Esophagus (tissue), 2 donors: ENCODE measurements at regions not wholly inside any gene's neighbourhood (a gene's known extent, or its start where the extent isn't known, plus 50 kb on each side); places are given as distances from the start of the nearest gene placed in this dataset.
"Not testable (repeated sequence)": the region's sequence is repeated elsewhere in the genome, so short reads cannot be mapped to it uniquely, and the experiment has no call there.

Source experiments
- H3K27ac ChIP-seq, 2 donors: one replicate each; pipeline ENCODE4 v1.5.1; 2013; ENCODE audit warnings: low read depth in 2 of 2, mild to moderate bottlenecking in 2 of 2, inconsistent platforms in 1 of 2, low read length in 1 of 2, moderate library complexity in 1 of 2
- H3K27me3 ChIP-seq, 2 donors: one replicate each; pipeline ENCODE4 v1.6.1; 2013; ENCODE audit warnings: low read length in 2 of 2, control low read depth in 1 of 2, mild to moderate bottlenecking in 1 of 2; ENCODE audit not compliant: insufficient read depth in 2 of 2, control insufficient read depth in 1 of 2
- H3K36me3 ChIP-seq, 2 donors: one replicate each; pipeline ENCODE4 v1.6.1; 2013; ENCODE audit warnings: low read length in 1 of 2; ENCODE audit not compliant: control insufficient read depth in 2 of 2, insufficient read depth in 2 of 2
- H3K4me1 ChIP-seq, 2 donors: one replicate each; pipeline ENCODE4 v1.6.1; 2013; ENCODE audit warnings: low read length in 1 of 2; ENCODE audit not compliant: control insufficient read depth in 2 of 2, insufficient read depth in 2 of 2
- H3K4me3 ChIP-seq, 2 donors: one replicate each; pipeline ENCODE4 v1.5.1; 2013; ENCODE audit warnings: low read length in 2 of 2, mild to moderate bottlenecking in 2 of 2, low read depth in 1 of 2, moderate library complexity in 1 of 2
- H3K9me3 ChIP-seq, 2 donors: one replicate each; pipeline ENCODE4 v1.6.1; 2013; ENCODE audit warnings: mild to moderate bottlenecking in 2 of 2, low read depth in 1 of 2, low read length in 1 of 2, moderate library complexity in 1 of 2; ENCODE audit not compliant: control insufficient read depth in 2 of 2, insufficient read depth in 1 of 2
- WGBS, 2 donors: extraction: QIAGEN DNeasy Blood & Tissue Kit; methylation state at CpG; one replicate each; pipeline ENCODE4 v1.1.7; 2013; 5-methylcytosine and 5-hydroxymethylcytosine counted together
- donor health status: healthy with polysubstance abuse.
- donor health status: Bipolar disorder and iron deficiency.

GRCh38 chr5:91941588-91941987 is 558.5 kb upstream of the ARRDC3 start:
- H3K4me1 ChIP-seq, result no peaks in the 10 kb centered on the region
- no peaks in the 10 kb centered on the region for H3K9me3 ChIP-seq
- no peaks in the 10 kb centered on the region for H3K36me3 ChIP-seq
- H3K27me3 ChIP-seq, result no peaks in the 10 kb centered on the region
- H3K4me3 ChIP-seq, result no peak overlapping the region
- H3K27ac ChIP-seq, result no peak overlapping the region
- 50 to 57% methylated on average over 1 of the region's 1 CpG for WGBS, 2 donors

DNA sequence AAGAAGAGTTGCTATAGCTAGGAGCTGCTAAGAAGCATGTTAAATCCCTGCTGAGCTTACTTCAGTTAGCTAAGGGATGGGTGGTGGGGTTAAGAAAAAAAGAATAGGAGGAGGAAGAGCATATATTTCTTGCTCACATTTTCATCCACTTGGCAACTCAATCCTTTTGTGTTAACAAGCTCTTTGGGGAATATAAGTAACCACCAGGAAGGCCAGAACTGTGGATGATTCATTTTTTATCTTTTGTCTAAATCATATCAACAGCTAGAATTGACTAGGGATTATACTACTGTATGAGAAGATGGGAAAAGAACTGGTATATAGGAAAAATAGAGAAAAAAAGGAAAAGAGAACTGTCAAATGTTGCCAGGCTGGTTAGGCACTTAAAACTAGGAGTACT is 555.3 kb upstream of the ARRDC3 start:
- H3K27me3 ChIP-seq, result no peaks in the 10 kb centered on the region
- no peak overlapping the region for H3K4me3 ChIP-seq
- no peaks in the 10 kb centered on the region for H3K9me3 ChIP-seq
- no peaks in the 10 kb centered on the region for H3K36me3 ChIP-seq
- H3K27ac ChIP-seq, result no peak overlapping the region
- H3K4me1 ChIP-seq, result no peaks in the 10 kb centered on the region

GRCh38 chr5:91937121-91937520 is 554.0 kb upstream of the ARRDC3 start:
- no peaks in the 10 kb centered on the region for H3K9me3 ChIP-seq
- no peaks in the 10 kb centered on the region for H3K4me1 ChIP-seq
- H3K36me3 ChIP-seq, result no peaks in the 10 kb centered on the region
- H3K27me3 ChIP-seq, result no peaks in the 10 kb centered on the region
- no peak overlapping the region for H3K27ac ChIP-seq
- H3K4me3 ChIP-seq, result no peak overlapping the region

DNA sequence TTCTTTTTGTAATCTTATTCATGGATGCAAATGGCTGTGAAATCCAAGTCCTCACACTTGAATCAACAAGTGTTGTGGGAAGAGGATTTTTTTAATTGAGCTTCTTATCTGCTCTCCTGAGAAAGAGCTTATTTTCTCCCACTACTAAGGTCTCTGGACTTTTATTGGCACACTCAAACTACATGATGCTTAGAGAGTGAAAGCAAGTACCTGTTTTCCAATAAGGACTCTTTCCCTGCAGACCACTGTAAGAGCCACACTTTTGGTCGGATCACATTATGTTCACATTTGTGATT is 546.4 kb upstream of the ARRDC3 start:
- Histone ChIP-seq H3K27me3 (no peaks in the 10 kb centered on the region), H3K27ac (no peak overlapping the region), H3K4me3 (no peak overlapping the region), H3K36me3 (no peaks in the 10 kb centered on the region), H3K4me1 (no peaks in the 10 kb centered on the region), H3K9me3 (no peaks in the 10 kb centered on the region)
- WGBS, 2 donors, result 64 to 74% methylated on average over 1 of the region's 1 CpG

DNA sequence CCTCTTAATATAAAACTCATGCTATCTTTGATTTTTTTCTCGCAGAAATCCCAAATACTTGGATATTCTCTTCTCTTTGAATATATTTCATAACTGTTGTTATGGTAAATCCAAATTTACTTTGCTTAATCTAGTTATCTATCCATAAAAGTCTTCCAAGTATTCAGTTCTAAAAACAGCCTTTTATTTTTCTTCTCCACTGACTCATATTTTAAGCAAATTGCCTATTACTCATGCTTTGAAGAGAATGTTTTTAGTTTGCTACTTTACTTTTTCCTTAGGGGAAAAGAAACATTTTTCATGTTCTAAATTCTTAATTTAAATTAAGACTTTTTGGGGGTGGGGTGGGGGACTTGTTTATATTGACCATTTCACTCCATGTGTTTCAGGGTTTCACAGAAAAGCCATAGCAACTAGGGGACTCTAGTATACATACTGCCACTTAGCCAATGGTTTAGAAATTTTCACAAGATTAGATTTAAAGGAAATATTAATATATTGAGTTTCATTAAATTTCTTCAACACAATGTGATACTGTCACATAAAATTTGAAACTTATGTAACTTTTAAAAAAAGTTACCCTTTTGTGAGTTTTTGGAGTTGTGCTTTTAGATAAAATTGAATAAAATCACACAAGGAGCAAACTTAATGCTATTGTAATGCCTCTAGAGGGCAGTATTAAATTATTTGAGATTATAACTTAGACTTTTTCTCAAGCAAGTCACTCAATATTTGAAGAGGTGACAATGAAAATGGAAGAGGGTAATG is 545.8 kb upstream of the ARRDC3 start:
- WGBS, 2 donors, result 72 to 90% methylated on average over 1 of the region's 1 CpG
- H3K4me1 ChIP-seq, result no peaks in the 10 kb centered on the region
- no peaks in the 10 kb centered on the region for H3K9me3 ChIP-seq
- no peaks in the 10 kb centered on the region for H3K27me3 ChIP-seq
- H3K36me3 ChIP-seq, result no peaks in the 10 kb centered on the region
- no peak overlapping the region for H3K27ac ChIP-seq
- H3K4me3 ChIP-seq, result no peak overlapping the region

GRCh38 chr5:91927439-91927838 is 544.3 kb upstream of the ARRDC3 start:
- Histone ChIP-seq H3K27me3 (no peaks in the 10 kb centered on the region), H3K4me1 (no peaks in the 10 kb centered on the region)
- 91 to 92% methylated on average over 2 of the region's 2 CpGs for WGBS, 2 donors

DNA sequence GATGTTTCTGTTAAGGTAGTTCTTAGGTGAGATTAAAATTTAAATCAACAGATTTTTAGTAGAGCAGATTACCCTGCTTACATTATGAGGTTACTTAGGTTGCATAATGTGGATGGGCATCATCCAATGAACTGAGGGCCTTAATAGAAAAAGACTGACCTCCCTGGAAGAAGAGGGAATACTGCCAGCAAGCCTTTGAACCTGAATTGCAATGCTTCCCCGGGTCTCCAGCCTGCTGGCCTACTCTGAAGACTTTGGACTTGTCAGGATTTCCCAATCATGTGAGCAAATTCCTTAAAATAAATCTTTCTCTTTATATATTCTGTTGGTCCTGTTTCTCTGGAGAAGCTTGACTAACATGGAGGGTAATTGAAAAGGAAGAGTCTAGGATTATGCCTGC is 542.1 kb upstream of the ARRDC3 start:
- Histone ChIP-seq H3K4me3 (no peak overlapping the region), H3K4me1 (no peaks in the 10 kb centered on the region), H3K9me3 (no peaks in the 10 kb centered on the region), H3K27ac (no peak overlapping the region), H3K36me3 (no peaks in the 10 kb centered on the region), H3K27me3 (no peaks in the 10 kb centered on the region)
- WGBS, 2 donors, result 48 to 64% methylated on average over 1 of the region's 1 CpG

More at GRCh38 chr5:91927439-91927838, 544.3 kb upstream of the ARRDC3 start:
- Histone ChIP-seq H3K27ac (no peak overlapping the region), H3K36me3 (no peaks in the 10 kb centered on the region), H3K4me3 (no peak overlapping the region), H3K9me3 (no peaks in the 10 kb centered on the region)

DNA sequence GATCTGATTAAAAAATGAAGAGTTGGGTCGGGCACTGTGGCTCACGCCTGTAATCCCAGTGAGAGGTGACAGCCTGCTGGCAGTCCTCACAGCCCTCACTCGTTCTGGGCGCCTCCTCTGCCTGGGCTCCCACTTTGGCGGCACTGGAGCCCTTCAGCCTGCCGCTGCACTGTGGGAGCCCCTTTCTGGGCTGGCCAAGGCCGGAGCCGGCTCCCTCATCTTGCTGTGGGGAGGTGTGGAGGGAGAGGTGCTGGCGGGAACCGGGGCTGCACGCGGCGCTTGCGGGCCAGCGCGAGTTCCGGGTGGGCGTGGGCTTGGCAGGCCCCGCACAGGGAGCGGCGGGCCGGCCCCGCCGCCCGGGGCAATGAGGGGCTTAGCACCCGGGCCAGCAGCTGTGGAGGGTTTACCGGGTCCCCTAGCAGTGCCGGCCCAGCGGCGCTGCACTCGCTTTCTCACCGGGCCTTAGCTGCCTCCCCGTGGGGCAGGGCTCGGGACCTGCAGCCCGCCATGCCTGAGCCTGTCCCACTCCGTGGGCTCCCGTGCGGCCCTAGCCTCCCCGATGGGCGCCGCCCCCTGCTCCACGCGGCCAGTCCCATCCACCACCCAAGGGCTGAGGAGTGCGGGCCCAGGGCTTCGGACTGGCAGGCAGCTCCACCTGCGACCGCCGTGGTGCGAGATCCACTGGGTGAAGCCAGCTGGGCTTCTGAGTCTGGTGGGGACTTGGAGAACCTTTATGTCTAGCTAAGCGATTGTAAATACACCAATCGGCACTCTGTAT is 534.1 kb upstream of the ARRDC3 start:
- not testable (repeated sequence) for H3K27ac ChIP-seq, H3K4me1 ChIP-seq, H3K27me3 ChIP-seq, H3K4me3 ChIP-seq, H3K36me3 ChIP-seq, H3K9me3 ChIP-seq
- 89 to 92% methylated on average over 47 to 51 of the region's 51 CpGs for WGBS, 2 donors

GRCh38 chr5:91910655-91911054 is 527.5 kb upstream of the ARRDC3 start:
- Histone ChIP-seq H3K4me3 (no peak overlapping the region), H3K9me3 (no peaks in the 10 kb centered on the region), H3K27me3 (no peaks in the 10 kb centered on the region), H3K36me3 (no peaks in the 10 kb centered on the region), H3K4me1 (no peaks in the 10 kb centered on the region), H3K27ac (no peak overlapping the region)
- WGBS, 2 donors, result 59 to 73% methylated on average over 4 of the region's 4 CpGs

DNA sequence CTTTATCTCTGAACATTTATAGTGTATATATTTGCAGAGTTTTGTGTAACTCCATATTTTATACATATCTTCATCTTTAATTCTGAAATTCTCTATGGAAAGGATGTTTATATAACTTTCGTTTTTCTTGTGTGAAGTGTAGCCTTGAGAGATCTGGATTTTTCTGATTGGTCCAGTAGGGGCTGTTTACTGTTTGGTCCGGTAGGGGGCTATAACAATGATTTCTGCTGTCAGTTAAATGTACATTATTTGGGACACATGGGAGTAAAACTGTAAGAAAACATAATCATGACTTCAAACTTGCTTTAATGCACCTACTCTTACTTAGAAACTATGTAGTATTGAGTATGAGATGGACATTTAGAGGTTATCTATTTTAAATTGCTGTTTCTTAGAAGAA is 527.1 kb upstream of the ARRDC3 start:
- H3K4me3 ChIP-seq, result no peak overlapping the region
- H3K27ac ChIP-seq, result no peak overlapping the region
- H3K27me3 ChIP-seq, result no peaks in the 10 kb centered on the region
- no peaks in the 10 kb centered on the region for H3K4me1 ChIP-seq
- H3K36me3 ChIP-seq, result no peaks in the 10 kb centered on the region
- no peaks in the 10 kb centered on the region for H3K9me3 ChIP-seq
- WGBS, 2 donors, result 58 to 65% methylated on average over 2 of the region's 2 CpGs
